HEK293 (cell line): ENCODE measurements at regions not wholly inside any gene's neighbourhood (a gene's known extent, or its start where the extent isn't known, plus 50 kb on each side); places are given as distances from the start of the nearest gene placed in this dataset.

Experiments used
- CTCF ChIA-PET: fragments of 350-600 bp; formaldehyde crosslinking; extraction: SDS; loops from one replicate; lab custom pipeline; 2021; ENCODE audit warnings: antibody characterized with exemption; lab: Yijun Ruan, JAX
- POLR2A ChIA-PET: fragments of 300-600 bp; formaldehyde crosslinking; extraction: SDS; loops from one replicate; lab custom pipeline; 2020; ENCODE audit warnings: antibody characterized with exemption, inconsistent platforms; lab: Yijun Ruan, JAX
- H3K27ac ChIP-seq: fragments of 200-500 bp; sonication (Bioruptor generic); 2 replicates; pipeline ENCODE4 v1.5.1; 2014; ENCODE audit warnings: low read depth, low read length, control low read depth, inconsistent platforms; ENCODE audit errors: extremely low read depth
- H3K36me3 ChIP-seq, 2 experiments: fragments of 200-500 bp in 1 of 2; sonication (Bioruptor generic) in 1 of 2; 1 replicate in 1 of 2; 2 replicates in 1 of 2; pipeline ENCODE4 v1.5.1; 2014 to 2017; ENCODE audit warnings: inconsistent platforms in 2 of 2, low read length in 2 of 2; ENCODE audit not compliant: control insufficient read depth in 2 of 2, insufficient read depth in 1 of 2
- H3K4me1 ChIP-seq: fragments of 200-500 bp; sonication (Bioruptor generic); 2 replicates; pipeline ENCODE4 v1.5.1; 2014; ENCODE audit warnings: mild to moderate bottlenecking, low read length, inconsistent platforms; ENCODE audit not compliant: control insufficient read depth, insufficient read depth
- H3K4me3 ChIP-seq: 2 replicates; pipeline ENCODE4 v1.5.1; 2011; ENCODE audit warnings: low read depth, mild to moderate bottlenecking, control low read depth, low read length, moderate library complexity
- H3K9me3 ChIP-seq: fragments of 200-500 bp; sonication (Bioruptor generic); 2 replicates; pipeline ENCODE4 v1.5.1; 2014; ENCODE audit warnings: low read depth, low read length, inconsistent platforms; ENCODE audit not compliant: control insufficient read depth, insufficient read depth
- HOXA7 ChIP-seq: sonication (generic); formaldehyde crosslinking; IDR thresholded peaks from 2 replicates; pipeline ENCODE4 v1.8.1; 2022; ENCODE audit warnings: missing genetic modification reagents, borderline replicate concordance
- KLF10 ChIP-seq: fragments of 450-650 bp; IDR thresholded peaks from 2 replicates; pipeline ENCODE4 v1.5.1; 2018; ENCODE audit warnings: missing biosample characterization, mild to moderate bottlenecking, missing genetic modification characterization
- MZF1 ChIP-seq: fragments of 450-650 bp; formaldehyde crosslinking; IDR thresholded peaks from 2 replicates; pipeline ENCODE4 v1.5.1; 2017; ENCODE audit warnings: missing biosample characterization, missing genetic modification characterization, borderline replicate concordance
- PRDM1 ChIP-seq: fragments of 450-650 bp; formaldehyde crosslinking; IDR thresholded peaks from 2 replicates; pipeline ENCODE4; 2016; ENCODE audit warnings: missing biosample characterization, missing genetic modification characterization
- RBAK ChIP-seq: fragments of 450-650 bp; formaldehyde crosslinking; IDR thresholded peaks from 2 replicates; pipeline ENCODE4 v1.5.1; 2016; ENCODE audit warnings: missing biosample characterization, missing genetic modification characterization
- SETDB1 ChIP-seq: IDR thresholded peaks from one replicate; pipeline ENCODE4 v1.6.1; 2017; ENCODE audit warnings: mild to moderate bottlenecking, low read length, moderate library complexity, mixed read lengths; ENCODE audit not compliant: insufficient read length
- YY1 ChIP-seq: fragments of 450-650 bp; formaldehyde crosslinking; IDR thresholded peaks from 2 replicates; pipeline ENCODE4 v1.5.1; 2018; ENCODE audit warnings: missing biosample characterization, missing genetic modification characterization
- ZEB2 ChIP-seq: fragments of 450-650 bp; formaldehyde crosslinking; IDR thresholded peaks from 2 replicates; pipeline ENCODE4 v1.5.1; 2016; ENCODE audit warnings: missing biosample characterization, missing genetic modification characterization
- ZFP37 ChIP-seq: fragments of 450-650 bp; formaldehyde crosslinking; IDR thresholded peaks from 2 replicates; pipeline ENCODE4 v1.5.1; 2016; ENCODE audit warnings: missing biosample characterization, missing genetic modification characterization
- ZNF112 ChIP-seq: fragments of 450-650 bp; formaldehyde crosslinking; IDR thresholded peaks from 2 replicates; pipeline ENCODE4 v1.5.0; 2017; ENCODE audit warnings: missing biosample characterization, missing genetic modification characterization
- ZNF132 ChIP-seq: fragments of 450-650 bp; formaldehyde crosslinking; IDR thresholded peaks from 2 replicates; pipeline ENCODE4 v1.5.1; 2017; ENCODE audit warnings: missing biosample characterization, missing genetic modification characterization, borderline replicate concordance
- ZNF140 ChIP-seq: fragments of 450-650 bp; formaldehyde crosslinking; IDR thresholded peaks from 2 replicates; pipeline ENCODE4 v1.5.1; 2016; ENCODE audit warnings: missing biosample characterization, missing genetic modification characterization
- ZNF148 ChIP-seq: fragments of 450-650 bp; formaldehyde crosslinking; IDR thresholded peaks from 2 replicates; pipeline ENCODE4 v1.5.0; 2017; ENCODE audit warnings: missing biosample characterization, missing genetic modification characterization, borderline replicate concordance
- ZNF202 ChIP-seq: fragments of 450-650 bp; formaldehyde crosslinking; IDR thresholded peaks from 2 replicates; pipeline ENCODE4 v1.5.1; 2016; ENCODE audit warnings: missing biosample characterization, missing genetic modification characterization, borderline replicate concordance
- ZNF248 ChIP-seq: fragments of 450-650 bp; formaldehyde crosslinking; IDR thresholded peaks from 2 replicates; pipeline ENCODE4 v1.5.1; 2017; ENCODE audit warnings: missing biosample characterization, missing genetic modification characterization
- ZNF324 ChIP-seq: fragments of 450-650 bp; formaldehyde crosslinking; IDR thresholded peaks from 2 replicates; pipeline ENCODE4 v1.5.1; 2016; ENCODE audit warnings: missing biosample characterization, missing genetic modification characterization
- ZNF362 ChIP-seq: fragments of 450-650 bp; formaldehyde crosslinking; IDR thresholded peaks from 2 replicates; pipeline ENCODE4 v1.5.1; 2016; ENCODE audit warnings: missing biosample characterization, missing genetic modification characterization
- ZNF501 ChIP-seq: fragments of 450-650 bp; formaldehyde crosslinking; IDR thresholded peaks from 2 replicates; pipeline ENCODE4 v1.5.1; 2016; ENCODE audit warnings: missing biosample characterization, missing genetic modification characterization
- ZNF548 ChIP-seq: fragments of 450-650 bp; formaldehyde crosslinking; IDR thresholded peaks from 2 replicates; pipeline ENCODE4 v1.5.1; 2016; ENCODE audit warnings: missing biosample characterization, missing genetic modification characterization
- ZNF571 ChIP-seq: fragments of 450-650 bp; formaldehyde crosslinking; IDR thresholded peaks from 2 replicates; pipeline ENCODE4 v1.5.0; 2017; ENCODE audit warnings: missing biosample characterization, missing genetic modification characterization
- ZNF639 ChIP-seq: fragments of 450-650 bp; formaldehyde crosslinking; IDR thresholded peaks from 2 replicates; pipeline ENCODE4 v1.5.1; 2016; ENCODE audit warnings: missing biosample characterization, missing genetic modification characterization
- ZNF654 ChIP-seq: fragments of 450-650 bp; formaldehyde crosslinking; IDR thresholded peaks from 2 replicates; pipeline ENCODE4 v1.5.1; 2016; ENCODE audit warnings: low read depth, missing biosample characterization, missing genetic modification characterization
- ZNF76 ChIP-seq: fragments of 450-650 bp; formaldehyde crosslinking; IDR thresholded peaks from 2 replicates; pipeline ENCODE4; 2016; ENCODE audit warnings: low read depth, missing biosample characterization, missing genetic modification characterization, borderline replicate concordance
- ZNF843 ChIP-seq: fragments of 450-650 bp; formaldehyde crosslinking; IDR thresholded peaks from 2 replicates; pipeline ENCODE4 v1.5.1; 2016; ENCODE audit warnings: missing biosample characterization, missing genetic modification characterization
- ZSCAN4 ChIP-seq: fragments of 450-650 bp; formaldehyde crosslinking; IDR thresholded peaks from 2 replicates; pipeline ENCODE4 v1.5.1; 2017; ENCODE audit warnings: missing biosample characterization, missing genetic modification characterization

- ChIA-PET POLR2A (no interaction called here), CTCF (interaction anchor here (0.6 kb wide), 1 partner anchor 89 kb away, joined by 4 read pairs; no protein-coding TSS in a partner anchor)
- Histone ChIP-seq H3K4me1 (no peaks in the 10 kb centered on the region), H3K36me3 (no peaks in the 10 kb centered on the region)
- TF ChIP-seq ZNF843 = no peak
- TF ChIP-seq ZNF248 (tag by site-specific recombination) = no peak
- no peak for TF ChIP-seq ZNF639 (tag by site-specific recombination)
- TF ChIP-seq ZNF140 (tag by site-specific recombination) = no peak
- TF ChIP-seq YY1 (tag by site-specific recombination) = no peak
- TF ChIP-seq, all 188 proteins: peak for 0
- H3K27ac ChIP-seq = no peak overlapping the region
- H3K9me3 ChIP-seq = no peaks in the 10 kb centered on the region
- H3K4me3 ChIP-seq = no peak overlapping the region
These were observed 898.8 kb upstream of the NEGR1 start for GRCh38 chr1:73181190-73181540.

- Histone ChIP-seq H3K4me3 (no peak overlapping the region), H3K9me3 (no peaks in the 10 kb centered on the region), H3K4me1 (no peaks in the 10 kb centered on the region), H3K27ac (no peak overlapping the region), H3K36me3 (no peaks in the 10 kb centered on the region)
- ChIA-PET POLR2A (no interaction called here), CTCF (interaction anchor here (0.6 kb wide), 1 partner anchor 88 kb away, joined by 4 read pairs; no protein-coding TSS in a partner anchor)
- TF ChIP-seq ZNF202 (tag by site-specific recombination) = no peak
- no peak for TF ChIP-seq PRDM1 (tag by site-specific recombination)
- TF ChIP-seq ZNF501 (tag by site-specific recombination) = no peak
- TF ChIP-seq ZEB2 (tag by site-specific recombination) = no peak
- TF ChIP-seq ZNF362 (tag by site-specific recombination) = no peak
- TF ChIP-seq ZNF548 = no peak
- no peak for TF ChIP-seq KLF10 (tag by site-specific recombination)
- no peak for TF ChIP-seq ZNF112
- no peak for TF ChIP-seq ZNF148
These were observed 898.3 kb upstream of the NEGR1 start for GRCh38 chr1:73180397-73181189.

GRCh38 chr1:73176902-73177301 is 894.6 kb upstream of the NEGR1 start:
- Histone ChIP-seq H3K36me3 (no peaks in the 10 kb centered on the region), H3K4me1 (no peaks in the 10 kb centered on the region), H3K9me3 (no peaks in the 10 kb centered on the region), H3K27ac (no peak overlapping the region), H3K4me3 (no peak overlapping the region)
- POLR2A ChIA-PET = no interaction called here
- CTCF ChIA-PET = no interaction called here
- TF ChIP-seq ZSCAN4 (tag by site-specific recombination) (no peak), ZNF654 (tag by site-specific recombination) (no peak), ZNF132 (tag by site-specific recombination) (no peak), ZFP37 (no peak), ZNF571 (tag by site-specific recombination) (no peak), ZNF324 (tag by site-specific recombination) (no peak), RBAK (no peak), HOXA7 (CRISPR knock-in tag) (no peak), MZF1 (tag by site-specific recombination) (no peak), SETDB1 (no peak), ZNF76 (tag by site-specific recombination) (no peak)
